CD14-positive monocyte (primary cell): ENCODE measurements at regions not wholly inside any gene's neighbourhood (a gene's known extent, or its start where the extent isn't known, plus 50 kb on each side); places are given as distances from the start of the nearest gene placed in this dataset.
"Not testable (repeated sequence)": the region's sequence is repeated elsewhere in the genome, so short reads cannot be mapped to it uniquely, and the experiment has no call there.

ENCODE experiments used
- DNase-seq, 3 donors: peaks; one replicate each; pipeline ENCODE4 v3.0.0-alpha.2; 2011 to 2022
- H2AFZ ChIP-seq: 2 replicates; pipeline ENCODE4 v1.6.0; 2012; ENCODE audit warnings: mild to moderate bottlenecking, low read depth, low read length, inconsistent platforms; ENCODE audit not compliant: insufficient read depth, poor library complexity, severe bottlenecking
- H3K27ac ChIP-seq, 2 donors: 1 replicate in 1 of 2; 2 replicates in 1 of 2; pipeline ENCODE4 v1.5.1; 2012 to 2013; ENCODE audit warnings: low read length in 2 of 2, control low read depth in 1 of 2, inconsistent platforms in 1 of 2, low read depth in 1 of 2, mild to moderate bottlenecking in 1 of 2
- H3K27me3 ChIP-seq, 2 donors: one replicate each; pipeline versions ENCODE4 v1.6.0 to v1.6.1; 2011 to 2013; ENCODE audit warnings: low read length in 2 of 2; ENCODE audit not compliant: control insufficient read depth in 2 of 2, insufficient read depth in 2 of 2
- H3K36me3 ChIP-seq, 2 donors: replicated peaks in 1 of 2; 1 replicate in 1 of 2; 2 replicates in 1 of 2; pipeline versions ENCODE4 v1.5.1 to v1.6.1; 2012 to 2013; ENCODE audit warnings: low read length in 2 of 2, control low read depth in 1 of 2, inconsistent platforms in 1 of 2, mild to moderate bottlenecking in 1 of 2; ENCODE audit not compliant: insufficient read depth in 2 of 2, control insufficient read depth in 1 of 2
- H3K4me1 ChIP-seq, 2 donors: 1 replicate in 1 of 2; 2 replicates in 1 of 2; pipeline versions ENCODE4 v1.5.1 to v1.6.1; 2012 to 2013; ENCODE audit warnings: low read length in 2 of 2, control low read depth in 1 of 2, inconsistent platforms in 1 of 2, mild to moderate bottlenecking in 1 of 2, moderate library complexity in 1 of 2; ENCODE audit not compliant: insufficient read depth in 2 of 2, control insufficient read depth in 1 of 2
- H3K4me2 ChIP-seq: replicated peaks from 2 replicates; pipeline ENCODE3; 2012; ENCODE audit warnings: low read length, moderate library complexity, mild to moderate bottlenecking; ENCODE audit not compliant: poor library complexity, severe bottlenecking; ENCODE audit errors: extremely low read depth
- H3K4me3 ChIP-seq, 3 experiments: fragments of 200-600 bp in 1 of 3; sonication (generic) in 1 of 3; replicated peaks in 1 of 3; 1 replicate in 2 of 3; 2 replicates in 1 of 3; pipeline ENCODE4 v1.5.1; 2011 to 2013; ENCODE audit warnings: low read length in 3 of 3, mild to moderate bottlenecking in 3 of 3, control low read depth in 2 of 3, low read depth in 2 of 3, inconsistent platforms in 1 of 3, moderate library complexity in 1 of 3
- H3K79me2 ChIP-seq: 2 replicates; pipeline ENCODE4 v1.6.0; 2012; ENCODE audit warnings: mild to moderate bottlenecking, control low read depth, inconsistent platforms, low read length, moderate library complexity; ENCODE audit not compliant: insufficient read depth
- H3K9ac ChIP-seq: 2 replicates; pipeline ENCODE4 v1.6.0; 2017; ENCODE audit warnings: low read length, mild to moderate bottlenecking; ENCODE audit not compliant: insufficient read depth, poor library complexity, severe bottlenecking
- H3K9me3 ChIP-seq, 2 donors: replicated peaks in 1 of 2; 1 replicate in 1 of 2; 2 replicates in 1 of 2; pipeline versions ENCODE4 v1.5.1 to v1.6.1; 2012 to 2013; ENCODE audit warnings: low read length in 2 of 2, control low read depth in 1 of 2; ENCODE audit not compliant: control insufficient read depth in 1 of 2, insufficient read depth in 1 of 2
- H4K20me1 ChIP-seq: 2 replicates; pipeline ENCODE4 v1.6.0; 2012; ENCODE audit warnings: mild to moderate bottlenecking, low read length, control low read depth, moderate library complexity; ENCODE audit not compliant: insufficient read depth
- H3K27ac Mint-ChIP-seq, 7 donors: one replicate each; pipeline ENCODE4 v1.8.0; 2020; ENCODE audit warnings: mild to moderate bottlenecking in 7 of 7, mixed read lengths in 7 of 7, moderate library complexity in 6 of 7, inconsistent platforms in 2 of 7
- H3K27me3 Mint-ChIP-seq, 3 donors: one replicate each; pipeline ENCODE4 v1.8.0; 2021 to 2022; ENCODE audit warnings: low read depth in 3 of 3, mild to moderate bottlenecking in 3 of 3, mixed read lengths in 3 of 3, moderate library complexity in 3 of 3, inconsistent platforms in 1 of 3
- H3K36me3 Mint-ChIP-seq, 2 donors: one replicate each; pipeline ENCODE4 v1.8.0; 2020; ENCODE audit warnings: mixed read lengths in 2 of 2, inconsistent platforms in 1 of 2, mild to moderate bottlenecking in 1 of 2
- H3K4me1 Mint-ChIP-seq: one replicate; pipeline ENCODE4 v1.8.0; 2020; ENCODE audit warnings: mild to moderate bottlenecking, mixed read lengths
- H3K4me3 Mint-ChIP-seq, 2 donors: one replicate each; pipeline ENCODE4 v1.8.0; 2020; ENCODE audit warnings: mild to moderate bottlenecking in 2 of 2, mixed read lengths in 2 of 2, moderate library complexity in 1 of 2
- H3K9me3 Mint-ChIP-seq, 7 donors: one replicate each; pipeline ENCODE4 v1.8.0; 2020 to 2022; ENCODE audit warnings: mixed read lengths in 7 of 7, mild to moderate bottlenecking in 6 of 7, moderate library complexity in 6 of 7, inconsistent platforms in 2 of 7
- WGBS: methylation state at CpG from one replicate; pipeline ENCODE4 v1.1.5; 2013; ENCODE audit warnings: missing lambda C conversion rate; ENCODE audit not compliant: insufficient coverage; 5-methylcytosine and 5-hydroxymethylcytosine counted together
- intact Hi-C, 2 donors: fragments of 100-400 bp; cut with micrococcal nuclease; formaldehyde crosslinking; loops; one replicate each; pipeline versions ENCODE4 v1.15.0 to v1.15.1; 2023
- TF ChIP-seq, protein P1 (sequence below): fragments of 200-600 bp; IDR thresholded peaks from one replicate; pipeline ENCODE4 v1.8.0; 2022; ENCODE audit warnings: antibody characterized with exemption, mild to moderate bottlenecking

- WGBS = 75% methylated on average over 4 of the region's 7 CpGs
- no peaks in the 10 kb centered on the region for H3K4me1 Mint-ChIP-seq
These were observed 223.1 kb upstream of the AKR1E2 start for GRCh38 chr10:4602764-4603491.

DNA sequence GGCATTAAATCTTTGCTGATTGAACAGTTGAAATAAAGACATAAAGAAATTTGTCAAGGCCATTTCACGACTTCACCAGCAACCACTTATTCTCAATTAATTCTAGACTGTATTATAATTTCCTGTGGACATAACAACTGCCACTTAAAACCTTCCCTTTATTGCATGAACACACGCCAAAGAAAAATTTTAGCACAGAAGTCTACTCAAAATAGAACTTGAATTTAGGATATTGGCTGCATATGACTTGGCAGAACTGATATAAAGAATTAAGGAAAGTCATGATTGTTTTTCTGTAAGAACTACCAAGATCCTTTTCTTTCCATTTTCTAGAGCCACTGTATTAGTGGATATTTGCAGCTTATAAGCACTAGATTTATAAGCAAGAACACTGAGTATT lies 226.5 kb upstream of the AKR1E2 start:
- WGBS = no CpG with 5 or more reads among the region's 2 CpGs
- no peak overlapping the region for H3K9ac ChIP-seq
- no peak overlapping the region for H3K4me3 ChIP-seq
- no peak for DNase-seq
- H3K36me3 Mint-ChIP-seq = no peaks in the 10 kb centered on the region
- no peaks in the 10 kb centered on the region for H3K79me2 ChIP-seq
- intact Hi-C loops = no loop called here
- H3K9me3 Mint-ChIP-seq = peaks cover 0 to 9% (median 7%) of the 10 kb centered on the region in 7 donors
- H3K27me3 ChIP-seq = no peaks in the 10 kb centered on the region
- H3K4me1 ChIP-seq = no peaks in the 10 kb centered on the region
- H3K4me1 Mint-ChIP-seq = no peaks in the 10 kb centered on the region
- H3K27ac ChIP-seq = no peak overlapping the region
- H3K9me3 ChIP-seq = peaks cover 0 to 7% of the 10 kb centered on the region in 2 donors
- no peak overlapping the region for H3K4me2 ChIP-seq
- TF ChIP-seq, protein P1, sequence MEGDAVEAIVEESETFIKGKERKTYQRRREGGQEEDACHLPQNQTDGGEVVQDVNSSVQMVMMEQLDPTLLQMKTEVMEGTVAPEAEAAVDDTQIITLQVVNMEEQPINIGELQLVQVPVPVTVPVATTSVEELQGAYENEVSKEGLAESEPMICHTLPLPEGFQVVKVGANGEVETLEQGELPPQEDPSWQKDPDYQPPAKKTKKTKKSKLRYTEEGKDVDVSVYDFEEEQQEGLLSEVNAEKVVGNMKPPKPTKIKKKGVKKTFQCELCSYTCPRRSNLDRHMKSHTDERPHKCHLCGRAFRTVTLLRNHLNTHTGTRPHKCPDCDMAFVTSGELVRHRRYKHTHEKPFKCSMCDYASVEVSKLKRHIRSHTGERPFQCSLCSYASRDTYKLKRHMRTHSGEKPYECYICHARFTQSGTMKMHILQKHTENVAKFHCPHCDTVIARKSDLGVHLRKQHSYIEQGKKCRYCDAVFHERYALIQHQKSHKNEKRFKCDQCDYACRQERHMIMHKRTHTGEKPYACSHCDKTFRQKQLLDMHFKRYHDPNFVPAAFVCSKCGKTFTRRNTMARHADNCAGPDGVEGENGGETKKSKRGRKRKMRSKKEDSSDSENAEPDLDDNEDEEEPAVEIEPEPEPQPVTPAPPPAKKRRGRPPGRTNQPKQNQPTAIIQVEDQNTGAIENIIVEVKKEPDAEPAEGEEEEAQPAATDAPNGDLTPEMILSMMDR = no peak
- H2AFZ ChIP-seq = no peak overlapping the region
- peaks cover 0 to 3% (median 0%) of the 10 kb centered on the region in 3 donors for H3K27me3 Mint-ChIP-seq
- H3K36me3 ChIP-seq = no peaks in the 10 kb centered on the region
- H3K4me3 Mint-ChIP-seq = no peak overlapping the region
- no peaks in the 10 kb centered on the region for H4K20me1 ChIP-seq
- no peak overlapping the region for H3K27ac Mint-ChIP-seq

More at GRCh38 chr10:4602764-4603491, 223.1 kb upstream of the AKR1E2 start:
- Histone ChIP-seq H4K20me1 (no peaks in the 10 kb centered on the region), H3K27ac (no peak overlapping the region), H3K9ac (no peak overlapping the region), H3K36me3 (no peaks in the 10 kb centered on the region), H2AFZ (no peak overlapping the region), H3K4me3 (no peak overlapping the region), H3K79me2 (no peaks in the 10 kb centered on the region), H3K27me3 (no peaks in the 10 kb centered on the region), H3K9me3 (peaks cover 0 to 9% of the 10 kb centered on the region in 2 donors), H3K4me1 (no peaks in the 10 kb centered on the region), H3K4me2 (no peak overlapping the region)
- H3K9me3 Mint-ChIP-seq = peaks cover 0 to 9% (median 7%) of the 10 kb centered on the region in 7 donors
- TF ChIP-seq, protein P1 = no peak
- intact Hi-C loops = no loop called here
- peaks cover 0 to 3% (median 0%) of the 10 kb centered on the region in 3 donors for H3K27me3 Mint-ChIP-seq
- no peak overlapping the region for H3K4me3 Mint-ChIP-seq
- no peaks in the 10 kb centered on the region for H3K36me3 Mint-ChIP-seq
- no peak for DNase-seq
- H3K27ac Mint-ChIP-seq = peak overlapping the region in 1 of 7 donors; percentile 85

GRCh38 chr10:4597898-4598297 lies 228.1 kb upstream of the AKR1E2 start:
- DNase-seq, H4K20me1 ChIP-seq, H2AFZ ChIP-seq, H3K9me3 Mint-ChIP-seq, H3K36me3 ChIP-seq, H3K9ac ChIP-seq, H3K4me1 Mint-ChIP-seq, H3K36me3 Mint-ChIP-seq, H3K4me1 ChIP-seq, H3K27ac ChIP-seq, H3K4me3 ChIP-seq, H3K27me3 Mint-ChIP-seq, H3K27me3 ChIP-seq, intact Hi-C loops, H3K9me3 ChIP-seq, H3K79me2 ChIP-seq, H3K4me2 ChIP-seq, H3K27ac Mint-ChIP-seq, H3K4me3 Mint-ChIP-seq: not testable (repeated sequence)
- WGBS = no CpG with 5 or more reads among the region's 2 CpGs
